ENCODE measurements at regions not wholly inside any gene's neighbourhood (a gene's known extent, or its start where the extent isn't known, plus 50 kb on each side); places are given as distances from the start of the nearest gene placed in this dataset.
"Not testable (repeated sequence)": the region's sequence is repeated elsewhere in the genome, so short reads cannot be mapped to it uniquely, and the experiment has no call there.

DNA sequence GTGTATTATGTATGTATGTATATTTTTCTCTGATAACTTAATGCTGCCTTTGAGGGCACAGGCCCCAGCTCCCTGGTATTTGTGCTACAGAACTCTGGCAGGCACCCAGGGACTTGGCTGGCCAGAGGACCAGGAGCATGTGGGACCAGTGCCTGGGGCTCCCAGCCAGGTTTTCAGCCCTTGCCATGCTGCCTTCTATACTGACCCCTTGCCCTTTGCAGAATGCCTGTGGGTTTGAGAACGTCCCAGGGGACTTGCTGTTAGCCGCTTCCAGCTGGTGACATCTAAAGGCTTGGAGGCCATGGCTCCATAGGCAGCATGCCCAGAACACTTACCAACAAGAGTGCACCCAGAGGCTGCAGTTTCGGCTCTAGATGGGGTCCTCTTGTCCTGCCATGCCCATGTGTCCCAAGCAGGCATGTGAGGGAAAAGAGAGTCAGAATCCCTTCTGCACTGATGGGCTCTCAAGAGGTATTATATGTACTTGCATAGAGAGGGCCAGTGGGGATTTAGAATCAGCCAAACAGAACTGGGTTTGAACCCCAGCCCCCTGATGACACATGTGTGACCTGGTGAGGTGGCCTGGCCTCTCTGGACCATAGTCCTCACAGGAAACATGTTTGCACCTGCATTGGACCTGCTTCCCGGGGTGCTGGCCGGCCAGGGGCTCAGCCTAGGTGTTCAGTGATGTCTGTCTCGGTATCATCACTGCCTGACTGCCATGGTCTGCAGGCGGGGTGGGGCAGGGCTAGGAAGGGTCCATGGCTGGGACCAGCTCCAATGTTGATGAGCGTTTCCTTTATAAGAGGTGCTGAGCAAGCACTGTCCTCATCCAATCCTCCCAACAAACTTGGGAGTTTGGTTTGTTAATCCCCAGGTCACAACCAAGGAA lies 119.2 kb upstream of the FHL2 start:
- no peak for DNase-seq (ENCODE audit: low read depth)
- no peak overlapping the region for H3K4me3 ChIP-seq (ENCODE audit: low read length)
- TF ChIP-seq, protein P1, sequence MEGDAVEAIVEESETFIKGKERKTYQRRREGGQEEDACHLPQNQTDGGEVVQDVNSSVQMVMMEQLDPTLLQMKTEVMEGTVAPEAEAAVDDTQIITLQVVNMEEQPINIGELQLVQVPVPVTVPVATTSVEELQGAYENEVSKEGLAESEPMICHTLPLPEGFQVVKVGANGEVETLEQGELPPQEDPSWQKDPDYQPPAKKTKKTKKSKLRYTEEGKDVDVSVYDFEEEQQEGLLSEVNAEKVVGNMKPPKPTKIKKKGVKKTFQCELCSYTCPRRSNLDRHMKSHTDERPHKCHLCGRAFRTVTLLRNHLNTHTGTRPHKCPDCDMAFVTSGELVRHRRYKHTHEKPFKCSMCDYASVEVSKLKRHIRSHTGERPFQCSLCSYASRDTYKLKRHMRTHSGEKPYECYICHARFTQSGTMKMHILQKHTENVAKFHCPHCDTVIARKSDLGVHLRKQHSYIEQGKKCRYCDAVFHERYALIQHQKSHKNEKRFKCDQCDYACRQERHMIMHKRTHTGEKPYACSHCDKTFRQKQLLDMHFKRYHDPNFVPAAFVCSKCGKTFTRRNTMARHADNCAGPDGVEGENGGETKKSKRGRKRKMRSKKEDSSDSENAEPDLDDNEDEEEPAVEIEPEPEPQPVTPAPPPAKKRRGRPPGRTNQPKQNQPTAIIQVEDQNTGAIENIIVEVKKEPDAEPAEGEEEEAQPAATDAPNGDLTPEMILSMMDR (IDR thresholded peaks at IDR 0.05; ENCODE audit: insufficient read depth, low read depth, low read length, missing control alignments) = no peak

DNA sequence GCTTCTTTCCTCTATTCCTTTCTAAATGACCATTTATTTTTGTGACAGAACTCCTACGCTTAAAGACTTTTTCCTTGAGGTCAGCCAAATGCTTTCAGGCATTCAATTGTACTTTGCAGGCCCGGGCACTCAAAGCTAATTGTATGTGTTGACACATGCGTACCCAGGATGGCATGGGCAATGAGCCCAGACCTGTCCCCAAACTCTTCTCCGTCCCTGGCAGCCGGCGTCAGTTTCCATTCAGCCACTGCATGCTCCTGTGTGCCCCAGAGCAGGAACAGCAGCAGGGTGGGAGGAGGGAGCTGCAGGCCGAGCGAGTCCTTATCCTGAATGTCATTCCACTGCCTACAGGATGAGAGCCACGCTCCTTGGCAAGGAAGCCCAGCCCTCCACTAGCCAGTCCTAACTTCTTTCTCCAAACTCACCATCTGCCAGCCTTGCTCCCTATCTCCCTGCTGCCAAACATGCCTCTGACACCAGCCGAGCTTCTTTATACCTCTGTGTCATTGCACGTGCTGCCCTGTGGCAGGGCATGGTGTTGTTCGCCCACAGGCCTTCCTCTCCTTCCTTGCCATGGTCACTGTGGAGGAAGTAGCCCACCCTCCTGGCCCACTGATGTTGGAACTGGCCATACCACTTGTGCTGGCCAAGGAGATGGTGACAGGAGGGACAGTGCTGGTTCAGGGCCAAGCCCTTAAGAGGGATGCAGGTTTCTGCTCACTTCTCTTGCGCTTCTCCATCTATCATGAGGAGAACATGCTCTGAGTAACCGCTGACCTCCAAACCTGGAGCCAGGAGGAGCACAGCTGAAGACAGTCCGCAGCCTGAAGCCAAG lies 116.9 kb upstream of the FHL2 start:
- TF ChIP-seq, protein P1 (IDR thresholded peaks at IDR 0.05; ENCODE audit: insufficient read depth, low read depth, low read length, missing control alignments) = no peak
- DNase-seq (ENCODE audit: low read depth) = peak; percentile 39
- no peak overlapping the region for H3K4me3 ChIP-seq (ENCODE audit: low read length)

DNA sequence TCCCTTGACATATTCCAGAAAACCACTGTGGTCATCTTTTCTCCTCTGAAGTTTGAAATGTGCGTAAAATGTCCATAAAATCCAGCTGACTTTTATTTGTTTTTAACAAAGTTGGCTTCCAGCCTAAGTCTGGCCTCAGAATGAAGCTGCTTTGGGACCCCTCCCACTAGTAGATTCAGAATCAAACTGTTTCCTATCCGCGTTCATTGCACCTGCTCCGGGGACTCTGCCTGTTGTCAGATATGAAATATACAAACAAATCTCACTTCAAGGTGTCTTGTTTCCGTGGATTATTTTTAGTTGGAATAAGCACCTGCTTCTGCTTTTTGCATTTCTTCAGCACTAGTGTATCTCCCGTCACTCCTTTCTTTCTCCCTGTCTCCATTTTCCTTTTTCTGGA lies 115.7 kb upstream of the FHL2 start:
- TF ChIP-seq, protein P1 (IDR thresholded peaks at IDR 0.05; ENCODE audit: insufficient read depth, low read depth, low read length, missing control alignments) = no peak
- no peak for DNase-seq (ENCODE audit: low read depth)
- H3K4me3 ChIP-seq (ENCODE audit: low read length) = no peak overlapping the region

DNA sequence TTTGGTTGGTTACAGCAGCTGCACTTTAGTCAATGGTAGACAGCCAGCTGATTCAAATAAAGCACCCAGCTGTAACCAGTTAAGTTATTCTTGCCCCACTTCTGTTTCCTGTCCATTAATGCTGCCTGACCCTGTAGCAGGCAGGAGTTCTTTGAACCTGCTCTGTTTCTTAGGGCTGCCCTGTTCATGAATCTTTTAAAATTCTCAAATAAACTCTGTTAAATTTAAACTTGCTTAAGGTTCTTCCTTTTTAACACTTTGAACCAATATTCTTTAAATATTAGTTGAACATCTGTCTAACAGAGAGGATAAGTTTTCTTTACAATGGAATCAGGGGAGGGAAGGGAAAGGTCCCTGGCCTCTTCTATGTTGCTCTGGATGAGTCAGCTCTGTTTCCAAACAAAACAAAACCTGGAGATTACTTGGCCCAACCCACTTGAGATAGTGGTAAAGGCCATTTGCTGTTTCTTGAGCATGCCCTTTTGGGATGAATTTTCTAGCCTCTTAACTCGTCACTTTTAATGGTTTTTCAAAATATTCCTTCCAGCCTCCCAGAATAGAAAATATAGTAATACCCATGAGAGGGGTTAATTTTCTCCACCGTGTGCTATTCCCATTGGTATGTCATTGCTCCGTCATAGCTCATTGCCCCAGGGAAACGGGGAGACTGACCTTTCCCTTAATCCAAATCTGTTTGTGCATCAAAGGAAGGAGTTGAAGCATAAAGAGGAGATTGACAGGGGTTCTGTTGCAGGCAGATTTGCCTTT lies 112.1 kb upstream of the FHL2 start:
- peak; percentile 73 for DNase-seq (ENCODE audit: low read depth)
- H3K4me3 ChIP-seq (ENCODE audit: low read length) = no peak overlapping the region
- TF ChIP-seq, protein P1 (IDR thresholded peaks at IDR 0.05; ENCODE audit: insufficient read depth, low read depth, low read length, missing control alignments) = no peak

DNA sequence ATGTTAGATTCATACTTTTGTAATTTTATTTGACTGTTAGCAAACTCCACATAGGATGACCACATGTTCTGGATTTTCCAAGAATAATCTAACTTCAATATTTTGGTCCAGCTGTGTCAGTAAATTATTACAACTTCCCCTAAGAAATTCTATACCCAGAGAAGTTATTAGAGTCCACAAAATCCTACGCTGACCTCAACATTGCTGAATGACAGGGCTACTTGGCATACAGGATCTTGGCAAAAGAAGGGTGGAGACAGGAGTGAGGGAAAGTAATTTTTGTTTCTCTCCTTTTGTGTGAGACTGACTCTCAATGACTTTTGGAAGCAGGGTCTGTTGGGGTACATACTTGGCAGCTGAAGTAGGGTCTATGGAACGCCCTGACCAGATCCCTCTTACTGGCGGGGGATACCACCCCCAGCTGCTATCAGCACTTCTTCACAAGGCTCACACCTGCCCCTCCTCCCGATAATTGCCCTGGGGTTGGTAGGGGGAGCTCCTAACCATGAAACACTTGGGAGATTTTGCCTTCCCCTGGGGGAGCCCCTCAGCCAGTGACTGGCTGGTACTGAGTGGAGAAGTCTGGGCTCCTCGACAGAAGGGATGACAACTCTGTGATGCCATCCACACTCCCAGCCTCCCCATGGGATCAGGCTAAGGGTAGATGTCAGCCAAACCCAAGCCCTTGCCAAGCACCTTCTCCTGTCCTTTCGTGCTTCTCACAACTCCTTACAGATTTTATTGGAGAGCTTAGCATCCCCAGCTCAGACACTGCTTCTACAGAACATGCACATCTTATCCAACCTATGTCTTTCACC lies 110.6 kb upstream of the FHL2 start:
- TF ChIP-seq, protein P1 (IDR thresholded peaks at IDR 0.05; ENCODE audit: insufficient read depth, low read depth, low read length, missing control alignments) = no peak
- H3K4me3 ChIP-seq (ENCODE audit: low read length) = no peak overlapping the region
- DNase-seq (ENCODE audit: low read depth) = no peak

DNA sequence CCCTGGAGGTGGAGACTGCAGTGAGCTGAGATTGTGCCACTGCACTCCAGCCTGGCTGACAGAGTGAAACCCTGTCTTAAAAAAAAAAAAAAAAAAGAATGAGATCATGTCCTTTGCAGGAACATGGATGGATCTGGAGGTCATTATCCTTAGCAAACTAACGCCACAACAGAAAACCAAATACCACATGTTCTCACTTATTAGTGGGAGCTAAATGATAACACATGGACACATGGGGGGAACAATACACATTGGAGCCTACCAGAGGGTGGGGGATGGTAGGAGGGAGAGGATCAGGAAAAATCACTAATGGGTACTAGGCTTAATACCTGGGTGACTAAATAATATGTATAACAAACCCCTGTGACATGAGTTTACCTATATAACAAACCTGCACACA lies 108.0 kb upstream of the FHL2 start:
- DNase-seq (ENCODE audit: low read depth); H3K4me3 ChIP-seq (ENCODE audit: low read length): not testable (repeated sequence)

Data from epithelial cell of esophagus (primary cell).